Epidermal melanocyte (primary cell): ENCODE measurements at regions not wholly inside any gene's neighbourhood (a gene's known extent, or its start where the extent isn't known, plus 50 kb on each side); places are given as distances from the start of the nearest gene placed in this dataset.

Source experiments
- DNase-seq: peaks from one replicate; pipeline ENCODE4 v3.0.0; 2011; ENCODE audit warnings: low spot score; ENCODE audit not compliant: insufficient read length

- no peak for DNase-seq
Measured at GRCh38 chr2:16413947-16414346, 251.7 kb downstream of the CYRIA start.

- no peak for DNase-seq
Measured at GRCh38 chr2:16413285-16413684, 252.3 kb downstream of the CYRIA start.

- no peak for DNase-seq
Measured at GRCh38 chr2:16412321-16413030, 253.2 kb downstream of the CYRIA start.

GRCh38 chr2:16411788-16412187 lies 253.8 kb downstream of the CYRIA start:
- no peak for DNase-seq

- no peak for DNase-seq
Measured at GRCh38 chr2:16409849-16410248, 255.8 kb downstream of the CYRIA start.

GRCh38 chr2:16409006-16409390 lies 256.6 kb downstream of the CYRIA start:
- no peak for DNase-seq

GRCh38 chr2:16408331-16409005 lies 257.2 kb downstream of the CYRIA start:
- DNase-seq = no peak

GRCh38 chr2:16407358-16407757 lies 258.3 kb downstream of the CYRIA start:
- no peak for DNase-seq

GRCh38 chr2:16406496-16407289 lies 258.9 kb downstream of the CYRIA start:
- DNase-seq = no peak

- no peak for DNase-seq
Measured at GRCh38 chr2:16405551-16405950, 260.1 kb downstream of the CYRIA start.

- no peak for DNase-seq
Measured at GRCh38 chr2:16404551-16405300, 260.9 kb downstream of the CYRIA start.

- DNase-seq = no peak
Measured at GRCh38 chr2:16404146-16404545, 261.5 kb downstream of the CYRIA start.

- no peak for DNase-seq
Measured at GRCh38 chr2:16402891-16403290, 262.7 kb downstream of the CYRIA start.

GRCh38 chr2:16401761-16402300 lies 263.8 kb downstream of the CYRIA start:
- no peak for DNase-seq

- DNase-seq = no peak
Measured at GRCh38 chr2:16400127-16400623, 265.5 kb downstream of the CYRIA start.

GRCh38 chr2:16398486-16399043 lies 267.1 kb downstream of the CYRIA start:
- DNase-seq = no peak

GRCh38 chr2:16397681-16398475 lies 267.8 kb downstream of the CYRIA start:
- no peak for DNase-seq

- DNase-seq = no peak
Measured at GRCh38 chr2:16396986-16397385, 268.6 kb downstream of the CYRIA start.

GRCh38 chr2:16396171-16396570 lies 269.5 kb downstream of the CYRIA start:
- no peak for DNase-seq

GRCh38 chr2:16395601-16396000 lies 270.0 kb downstream of the CYRIA start:
- no peak for DNase-seq
